ENCODE measurements at regions not wholly inside any gene's neighbourhood (a gene's known extent, or its start where the extent isn't known, plus 50 kb on each side); places are given as distances from the start of the nearest gene placed in this dataset.

- DNase-seq, result no peak
These were observed 1402.6 kb upstream of the TENM4 start for GRCh38 chr11:80843266-80843974.

- no peak for DNase-seq
These were observed 1401.4 kb upstream of the TENM4 start for GRCh38 chr11:80842246-80842645.

DNA sequence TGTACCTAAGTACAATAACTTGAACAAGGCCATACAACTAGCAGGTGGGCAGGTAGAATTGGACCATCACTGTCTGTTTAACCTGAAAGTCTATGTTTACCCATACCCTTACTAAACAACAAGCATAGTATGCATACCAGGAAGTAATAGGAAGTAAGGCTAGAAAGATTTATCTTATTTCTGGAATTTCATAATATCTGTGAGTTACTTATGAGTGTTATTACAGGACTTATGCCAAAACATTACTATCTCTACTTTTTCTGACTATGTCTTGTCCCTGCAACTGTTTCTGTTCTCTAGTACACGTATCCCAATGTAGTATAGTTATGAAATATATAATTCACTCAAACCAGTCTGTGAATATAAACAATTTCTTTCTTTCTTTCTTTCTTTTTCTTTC, 1400.8 kb upstream of the TENM4 start:
- DNase-seq, result no peak

DNA sequence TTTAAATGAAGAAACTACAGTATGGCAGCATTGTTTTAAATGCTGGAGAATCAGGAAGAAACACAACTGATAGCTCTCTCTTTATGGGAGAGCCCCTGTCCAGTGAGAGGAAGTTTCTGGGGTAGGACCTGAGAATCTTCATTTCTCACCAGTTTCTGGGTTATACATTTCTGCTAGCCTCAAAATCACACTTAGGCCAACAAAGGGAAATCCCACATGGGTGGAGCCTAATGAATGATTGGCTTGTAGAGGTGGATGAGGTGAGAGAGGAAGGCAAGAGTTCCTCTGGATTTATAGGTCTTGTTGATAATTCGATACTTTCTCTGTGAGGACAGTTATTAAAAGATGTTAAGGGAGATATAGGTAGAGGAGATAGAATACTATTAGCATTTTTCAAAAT, 1397.3 kb upstream of the TENM4 start:
- no peak for DNase-seq

- no peak for DNase-seq
These were observed 1396.2 kb upstream of the TENM4 start for GRCh38 chr11:80837051-80837450.

DNA sequence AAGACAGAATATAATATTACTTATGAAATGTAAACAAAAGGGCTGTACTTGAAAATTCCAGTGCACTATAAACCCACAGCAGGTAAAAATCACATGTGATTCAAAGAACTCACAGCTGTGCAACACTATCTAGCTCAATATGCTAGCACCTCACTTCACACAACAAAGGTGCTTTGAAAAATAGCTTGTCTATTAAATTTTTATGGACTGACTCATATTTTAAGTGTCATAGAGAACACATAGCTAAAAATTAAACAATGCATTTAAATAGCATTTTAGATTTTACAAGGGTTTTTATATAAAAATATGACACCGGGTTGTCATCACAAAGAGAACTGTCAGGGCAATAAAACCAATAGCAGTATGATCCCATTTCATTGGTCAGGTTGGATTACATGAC, 1390.5 kb upstream of the TENM4 start:
- DNase-seq, result no peak

GRCh38 chr11:80827781-80828180, 1387.0 kb upstream of the TENM4 start:
- no peak for DNase-seq

- no peak for DNase-seq
These were observed 1386.0 kb upstream of the TENM4 start for GRCh38 chr11:80826808-80827207.

- DNase-seq, result no peak
These were observed 1381.5 kb upstream of the TENM4 start for GRCh38 chr11:80822308-80822707.

- no peak for DNase-seq
These were observed 1378.4 kb upstream of the TENM4 start for GRCh38 chr11:80819271-80819670.

GRCh38 chr11:80816966-80817365, 1376.1 kb upstream of the TENM4 start:
- no peak for DNase-seq

GRCh38 chr11:80816454-80816847, 1375.6 kb upstream of the TENM4 start:
- DNase-seq, result no peak

DNA sequence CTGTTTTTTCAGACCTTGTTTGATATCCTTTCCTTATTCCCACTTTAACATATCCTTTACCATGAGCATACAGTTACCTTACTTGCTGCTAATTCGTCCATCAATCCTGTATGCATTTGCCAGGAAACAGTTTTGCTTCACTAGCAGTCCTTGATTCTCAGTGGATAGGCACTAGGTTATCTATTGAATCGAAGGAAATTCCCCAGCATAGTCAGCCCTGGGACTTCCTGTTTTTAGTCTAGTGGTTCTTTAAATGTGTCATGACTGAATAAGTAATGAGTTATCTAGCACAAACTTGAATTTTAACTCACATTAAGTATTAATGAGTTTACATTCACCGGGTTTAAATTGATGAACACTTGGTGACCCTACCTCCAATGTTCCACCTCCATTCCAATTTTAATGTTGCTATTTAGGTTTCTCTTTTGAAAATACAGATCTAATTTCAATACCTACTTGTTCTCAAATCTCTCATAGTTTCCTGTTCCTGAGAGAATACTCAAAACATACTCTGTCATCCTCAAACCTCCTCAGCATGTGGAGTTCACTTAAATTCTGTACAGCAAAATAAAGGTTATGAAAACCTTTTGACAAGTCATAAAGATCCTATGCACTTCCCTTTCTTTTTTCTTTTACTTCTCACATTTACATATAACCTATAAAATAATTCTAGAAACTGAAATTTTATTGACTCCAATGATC, 1375.1 kb upstream of the TENM4 start:
- no peak for DNase-seq

DNA sequence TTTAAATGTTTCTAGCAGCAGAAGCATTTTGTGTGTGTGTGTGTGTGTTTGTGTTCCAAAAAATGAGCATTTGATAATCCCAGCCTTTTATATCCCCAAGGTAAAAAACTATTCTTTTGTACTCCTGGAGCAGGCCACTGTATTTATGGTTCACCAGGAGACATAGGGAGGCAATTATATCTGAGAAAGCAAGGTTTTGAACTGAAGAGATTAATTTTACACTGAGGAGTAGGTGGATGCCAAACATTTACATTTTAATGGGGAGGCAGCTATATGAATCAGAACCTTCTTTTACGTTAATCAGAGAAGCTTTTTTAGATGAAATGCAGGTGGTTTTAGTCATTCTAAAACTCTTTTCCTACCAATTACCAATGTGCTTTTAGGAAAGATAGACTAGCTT, 1374.0 kb upstream of the TENM4 start:
- DNase-seq, result no peak

GRCh38 chr11:80810695-80811094, 1369.9 kb upstream of the TENM4 start:
- DNase-seq, result no peak

DNA sequence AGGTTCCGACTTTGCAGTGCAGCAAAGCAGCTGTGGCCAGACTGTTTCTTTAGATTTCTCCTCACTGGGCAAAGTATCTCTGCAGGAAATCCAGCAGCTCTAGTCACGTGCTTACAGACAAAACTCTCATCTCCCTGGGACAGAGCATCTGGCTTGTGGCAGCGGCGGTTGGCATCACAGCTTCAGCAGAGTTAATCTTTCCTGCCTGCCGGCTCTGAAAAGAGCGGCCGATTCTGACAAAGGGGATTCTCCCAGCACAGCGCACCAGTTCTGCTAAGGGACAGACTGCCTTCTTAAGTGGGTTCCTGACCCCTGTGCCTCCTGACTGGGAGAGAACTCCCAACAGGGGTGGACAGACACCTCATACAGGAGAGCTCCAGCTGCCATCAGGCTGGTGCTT, 1357.3 kb upstream of the TENM4 start:
- DNase-seq, result no peak

DNA sequence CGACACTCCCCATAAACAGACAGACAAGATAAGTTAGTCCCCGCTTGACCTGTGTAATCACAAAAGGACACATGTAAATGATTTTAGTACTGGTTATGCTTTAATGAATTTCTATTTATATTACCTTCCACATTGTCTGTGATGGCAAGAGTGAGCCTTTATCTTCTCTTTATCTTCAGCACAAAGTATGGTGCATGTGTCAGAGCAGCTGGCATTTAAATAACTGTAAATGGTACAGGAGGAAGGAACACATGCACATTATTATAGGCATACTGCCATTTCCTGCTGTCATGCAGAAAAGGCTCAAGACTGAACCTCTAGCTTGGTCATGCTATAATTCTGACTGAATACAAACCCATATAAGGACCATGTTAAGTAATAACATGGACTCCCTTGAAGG, 1342.7 kb upstream of the TENM4 start:
- peak; percentile 2 for DNase-seq

- DNase-seq, result no peak
These were observed 1341.5 kb upstream of the TENM4 start for GRCh38 chr11:80782135-80782885.

- peak; percentile 1 for DNase-seq
These were observed 1339.2 kb upstream of the TENM4 start for GRCh38 chr11:80779905-80780605.

DNA sequence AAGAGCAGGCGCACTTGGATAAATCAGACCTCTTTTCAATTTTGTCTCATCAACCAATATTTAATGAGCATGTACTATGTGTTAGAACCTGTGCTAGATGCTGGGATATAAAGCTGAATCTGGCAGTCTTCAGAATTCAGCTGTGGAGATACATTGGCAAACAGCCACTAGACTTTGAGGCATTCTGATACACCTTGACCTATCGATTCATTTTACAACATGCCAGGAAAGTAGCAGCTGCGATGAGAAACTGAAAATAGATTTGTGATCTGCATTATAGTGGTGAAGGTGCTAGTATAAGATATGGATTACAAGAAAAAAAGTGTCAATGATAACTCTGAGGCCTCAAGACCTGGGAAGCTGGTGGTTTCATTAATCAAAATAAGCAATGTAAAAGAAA, 1338.1 kb upstream of the TENM4 start:
- DNase-seq, result no peak

- DNase-seq, result no peak
These were observed 1337.6 kb upstream of the TENM4 start for GRCh38 chr11:80778432-80778831.

GRCh38 chr11:80773919-80774318, 1333.1 kb upstream of the TENM4 start:
- no peak for DNase-seq

DNA sequence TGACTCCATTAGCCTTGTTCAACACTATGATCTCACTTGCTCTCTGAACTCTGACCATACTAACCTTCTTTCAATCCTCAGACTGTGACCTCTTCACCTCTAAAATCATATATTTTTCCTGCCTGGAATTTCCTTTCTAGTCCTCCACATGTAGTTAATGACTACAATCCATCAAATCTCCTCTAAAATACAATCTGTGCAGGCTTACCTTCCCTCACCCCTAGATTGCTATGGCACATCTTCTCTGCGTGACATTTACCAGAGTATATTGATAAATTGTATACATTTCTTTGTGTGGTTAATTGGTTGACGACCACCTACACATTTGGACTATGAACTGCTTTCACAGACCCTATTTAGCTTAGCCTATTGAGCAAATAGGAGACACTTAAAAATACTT, 1330.2 kb upstream of the TENM4 start:
- DNase-seq, result no peak

Data from tongue (tissue), 1 donor.